MM.1S (cell line): ENCODE measurements at regions not wholly inside any gene's neighbourhood (a gene's known extent, or its start where the extent isn't known, plus 50 kb on each side); places are given as distances from the start of the nearest gene placed in this dataset.

ENCODE experiments used
- EZH2 ChIP-seq: fragments of 300-600 bp; sonication (generic); optimal IDR thresholded peaks from 2 replicates; pipeline ENCODE3; 2017; ENCODE audit warnings: low read depth, mild to moderate bottlenecking, antibody characterized with exemption, low read length, mixed read lengths
- EZH2phosphoT487 ChIP-seq: fragments of 300-600 bp; sonication (generic); IDR thresholded peaks from 2 replicates; pipeline ENCODE4 v1.6.1; 2018; ENCODE audit warnings: antibody characterized with exemption, low read length
- TF ChIP-seq, protein P1 (sequence below): fragments of 300-600 bp; sonication (generic); IDR thresholded peaks from 2 replicates; pipeline ENCODE4 v1.5.1; 2016; ENCODE audit warnings: antibody characterized with exemption, low read length, mixed read lengths

- TF ChIP-seq, protein P1, sequence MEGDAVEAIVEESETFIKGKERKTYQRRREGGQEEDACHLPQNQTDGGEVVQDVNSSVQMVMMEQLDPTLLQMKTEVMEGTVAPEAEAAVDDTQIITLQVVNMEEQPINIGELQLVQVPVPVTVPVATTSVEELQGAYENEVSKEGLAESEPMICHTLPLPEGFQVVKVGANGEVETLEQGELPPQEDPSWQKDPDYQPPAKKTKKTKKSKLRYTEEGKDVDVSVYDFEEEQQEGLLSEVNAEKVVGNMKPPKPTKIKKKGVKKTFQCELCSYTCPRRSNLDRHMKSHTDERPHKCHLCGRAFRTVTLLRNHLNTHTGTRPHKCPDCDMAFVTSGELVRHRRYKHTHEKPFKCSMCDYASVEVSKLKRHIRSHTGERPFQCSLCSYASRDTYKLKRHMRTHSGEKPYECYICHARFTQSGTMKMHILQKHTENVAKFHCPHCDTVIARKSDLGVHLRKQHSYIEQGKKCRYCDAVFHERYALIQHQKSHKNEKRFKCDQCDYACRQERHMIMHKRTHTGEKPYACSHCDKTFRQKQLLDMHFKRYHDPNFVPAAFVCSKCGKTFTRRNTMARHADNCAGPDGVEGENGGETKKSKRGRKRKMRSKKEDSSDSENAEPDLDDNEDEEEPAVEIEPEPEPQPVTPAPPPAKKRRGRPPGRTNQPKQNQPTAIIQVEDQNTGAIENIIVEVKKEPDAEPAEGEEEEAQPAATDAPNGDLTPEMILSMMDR, result no peak
- TF ChIP-seq EZH2phosphoT487, result no peak
- TF ChIP-seq EZH2, result no peak
Observed at GRCh38 chr14:89702876-89703200, 251.7 kb downstream of the EFCAB11 start.
